A549 (cell line): ENCODE measurements at regions not wholly inside any gene's neighbourhood (a gene's known extent, or its start where the extent isn't known, plus 50 kb on each side); places are given as distances from the start of the nearest gene placed in this dataset.

ENCODE experiments used
- ATAC-seq, 2 experiments: fragments of 200-7000 bp in 1 of 2; fragments of >200 bp in 1 of 2; cut with Nextera tagmentation in 1 of 2; cut with Tn5 transposase in 1 of 2; 3 replicates each; pipeline versions ENCODE4 v1.8.0 to v1.9.1; 2018 to 2020; ENCODE audit warnings: mild to moderate bottlenecking in 1 of 2, moderate library complexity in 1 of 2
- CTCF ChIA-PET: fragments of 300-600 bp; sonication (Branson Sonifier 250); formaldehyde crosslinking; extraction: SDS; loops from one replicate; lab custom pipeline; 2021; ENCODE audit warnings: antibody characterized with exemption, inconsistent platforms; lab: Yijun Ruan, JAX
- POLR2A ChIA-PET: fragments of 350-600 bp; formaldehyde crosslinking; extraction: SDS; loops from one replicate; lab custom pipeline; 2021; ENCODE audit warnings: antibody characterized with exemption, inconsistent platforms; lab: Yijun Ruan, JAX
- DNase-seq, 2 experiments: peaks; one replicate each; pipeline versions ENCODE4 v3.0.0 to v3.0.0-alpha.2; 2011 to 2016; ENCODE audit warnings: low read depth in 1 of 2, low spot score in 1 of 2
- FAIRE-seq: peaks from 2 replicates; lab custom pipeline; 2011; peaks lifted over from hg19 to GRCh38; lab: Jason Lieb, UNC
- H3K27ac ChIP-seq, 2 experiments: fragments of >200 bp; sonication (Bioruptor Twin); formaldehyde crosslinking; 3 replicates each; pipeline ENCODE4 v1.5.1; 2016 to 2017
- H3K4me1 ChIP-seq: fragments of >200 bp; sonication (Bioruptor Twin); formaldehyde crosslinking; 3 replicates; pipeline ENCODE4 v1.6.1; 2016
- H3K4me2 ChIP-seq: fragments of >200 bp; sonication (Bioruptor Twin); formaldehyde crosslinking; 3 replicates; pipeline ENCODE4 v1.6.1; 2016
- H3K4me3 ChIP-seq: fragments of >200 bp; sonication (Bioruptor Twin); formaldehyde crosslinking; 3 replicates; pipeline ENCODE4 v1.5.1; 2016
- H3K9me3 ChIP-seq: fragments of >200 bp; sonication (Bioruptor Twin); formaldehyde crosslinking; 3 replicates; pipeline ENCODE4 v1.6.1; 2016
- BHLHE40 ChIP-seq: IDR thresholded peaks from 2 replicates; pipeline ENCODE4 v1.6.1; 2012; ENCODE audit warnings: low read depth, low read length, inconsistent platforms
- CEBPB ChIP-seq, 2 experiments: fragments of >200 bp in 1 of 2; sonication (Bioruptor Twin) in 1 of 2; formaldehyde crosslinking in 1 of 2; IDR thresholded peaks; 2 replicates each; pipeline ENCODE4 v1.6.1; 2012 to 2016
- EP300 ChIP-seq, 2 experiments: fragments of >200 bp; sonication (Bioruptor Twin); formaldehyde crosslinking; IDR thresholded peaks; 2 replicates in 1 of 2; 3 replicates in 1 of 2; pipeline ENCODE4 v1.6.1; 2016 to 2017
- FOSL2 ChIP-seq, 2 experiments: fragments of 450-650 bp in 1 of 2; fragments of >200 bp in 1 of 2; sonication (Bioruptor Twin) in 1 of 2; formaldehyde crosslinking; IDR thresholded peaks; 2 replicates each; pipeline versions ENCODE4 v1.5.0 to v1.6.1; 2016 to 2020; ENCODE audit warnings: mild to moderate bottlenecking in 1 of 2, moderate library complexity in 1 of 2
- HMGXB4 ChIP-seq: fragments of 250-450 bp; sonication (Bioruptor Pico); IDR thresholded peaks from 2 replicates; pipeline ENCODE4 v1.5.0; 2021; ENCODE audit warnings: mild to moderate bottlenecking, moderate library complexity, borderline replicate concordance
- HOXA7 ChIP-seq: fragments of 250-450 bp; sonication (Bioruptor Pico); IDR thresholded peaks from 2 replicates; pipeline ENCODE4 v1.5.0; 2020; ENCODE audit warnings: mild to moderate bottlenecking, moderate library complexity
- JUNB ChIP-seq: fragments of >200 bp; sonication (Bioruptor Twin); formaldehyde crosslinking; IDR thresholded peaks from 2 replicates; pipeline ENCODE4 v1.6.1; 2016
- KDM5A ChIP-seq: fragments of 200-600 bp; sonication (generic); IDR thresholded peaks from 2 replicates; pipeline ENCODE4 v1.6.1; 2016; ENCODE audit warnings: antibody characterized with exemption, mild to moderate bottlenecking
- NPAS2 ChIP-seq: fragments of 250-450 bp; sonication (Bioruptor Pico); IDR thresholded peaks from 2 replicates; pipeline ENCODE4 v1.8.0; 2022; ENCODE audit warnings: mild to moderate bottlenecking, moderate library complexity, borderline replicate concordance
- PBX3 ChIP-seq: IDR thresholded peaks from 2 replicates; pipeline ENCODE4 v1.6.1; 2012
- PHF8 ChIP-seq: fragments of 200-600 bp; sonication (generic); IDR thresholded peaks from 2 replicates; pipeline ENCODE4 v1.6.1; 2016; ENCODE audit warnings: low read depth, mild to moderate bottlenecking, antibody characterized with exemption, moderate library complexity, borderline replicate concordance
- POLR2AphosphoS2 ChIP-seq: conservative IDR thresholded peaks from 2 replicates; pipeline ENCODE4 v1.6.1; 2012; ENCODE audit warnings: low read length, improper control_type of control experiment, inconsistent platforms
- RAD21 ChIP-seq, 2 experiments: fragments of >200 bp in 1 of 2; sonication (Bioruptor Twin) in 1 of 2; formaldehyde crosslinking in 1 of 2; IDR thresholded peaks in 1 of 2; conservative IDR thresholded peaks in 1 of 2; 2 replicates in 1 of 2; 3 replicates in 1 of 2; pipeline ENCODE4 v1.6.1; 2012 to 2018; ENCODE audit warnings: inconsistent platforms in 1 of 2
- RARB ChIP-seq: fragments of 250-450 bp; sonication (Bioruptor Pico); IDR thresholded peaks from 2 replicates; pipeline ENCODE4 v1.8.0; 2021; ENCODE audit warnings: mild to moderate bottlenecking, moderate library complexity
- REST ChIP-seq: fragments of 200-600 bp; sonication (generic); IDR thresholded peaks from 2 replicates; pipeline ENCODE4 v1.6.1; 2016; ENCODE audit warnings: antibody characterized with exemption, mild to moderate bottlenecking, moderate library complexity
- SREBF2 ChIP-seq: fragments of 450-650 bp; IDR thresholded peaks from 2 replicates; pipeline ENCODE4 v1.6.1; 2014; ENCODE audit warnings: mild to moderate bottlenecking, moderate library complexity
- ZFP36 ChIP-seq: fragments of 450-650 bp; IDR thresholded peaks from 2 replicates; pipeline ENCODE4 v1.6.1; 2014; ENCODE audit warnings: borderline replicate concordance; ENCODE audit not compliant: partially characterized antibody
- ZSCAN20 ChIP-seq: fragments of 250-450 bp; sonication (Bioruptor Pico); IDR thresholded peaks from 2 replicates; pipeline ENCODE4 v1.8.0; 2022; ENCODE audit warnings: mild to moderate bottlenecking, moderate library complexity
- WGBS: methylation state at CpG from one replicate; pipeline ENCODE4 v1.1.6; 2017; ENCODE audit errors: missing lambda C conversion rate; 5-methylcytosine and 5-hydroxymethylcytosine counted together

- TF ChIP-seq ZFP36: no peak
- TF ChIP-seq FOSL2 (IDR thresholded peaks at IDR 0.05): no peak
- no peak for TF ChIP-seq FOSL2 (CRISPR knock-in tag; IDR thresholded peaks at IDR 0.05)
- TF ChIP-seq EP300 (IDR thresholded peaks at IDR 0.05): no peak
- no peak for TF ChIP-seq JUNB
- TF ChIP-seq PHF8: no peak
- no peak for TF ChIP-seq POLR2AphosphoS2
- no peak for TF ChIP-seq PBX3
- no peak for TF ChIP-seq HOXA7 (CRISPR knock-in tag)
- no peak for TF ChIP-seq BHLHE40
- TF ChIP-seq, all 56 proteins: peak for 0
Measured at GRCh38 chr9:86859056-86859455, 88.2 kb downstream of the GAS1 start (continued).

- no peak overlapping the region for H3K27ac ChIP-seq
- ATAC-seq (no peak), FAIRE-seq (no peak), DNase-seq (no peak)
- no peak overlapping the region for H3K4me2 ChIP-seq
- CTCF ChIA-PET: interaction anchor here (2.4 kb wide), 1 partner anchor 467 kb away, joined by 6 read pairs; no protein-coding TSS in a partner anchor
- 0% methylated on average over 1 of the region's 1 CpG for WGBS
- no peak for TF ChIP-seq CEBPB (IDR thresholded peaks at IDR 0.05)
- TF ChIP-seq SREBF2: no peak
- no peak for TF ChIP-seq KDM5A
- no peak for TF ChIP-seq NPAS2
- no peak for TF ChIP-seq RARB (CRISPR knock-in tag)
- TF ChIP-seq REST: no peak
- no peak for TF ChIP-seq RAD21 (conservative IDR thresholded peaks at IDR 0.05 in 1 of 2, IDR thresholded peaks at IDR 0.05 in 1 of 2)
- TF ChIP-seq HMGXB4: no peak
- H3K4me1 ChIP-seq: no peaks in the 10 kb centered on the region
- no peaks in the 10 kb centered on the region for H3K9me3 ChIP-seq
- POLR2A ChIA-PET: no interaction called here
- H3K4me3 ChIP-seq: no peak overlapping the region
Measured at GRCh38 chr9:86858009-86858408, 89.3 kb downstream of the GAS1 start.

GRCh38 chr9:86856259-86856658, 91.0 kb downstream of the GAS1 start:
- no peak for DNase-seq
- ChIA-PET CTCF (no interaction called here), POLR2A (no interaction called here)
- H3K4me2 ChIP-seq: no peak overlapping the region
- no peak overlapping the region for H3K27ac ChIP-seq
- 11% methylated on average over 3 of the region's 3 CpGs for WGBS
- no peak for FAIRE-seq
- no peaks in the 10 kb centered on the region for H3K9me3 ChIP-seq
- no peaks in the 10 kb centered on the region for H3K4me1 ChIP-seq
- TF ChIP-seq ZSCAN20 (CRISPR knock-in tag) (no peak), RAD21 (conservative IDR thresholded peaks at IDR 0.05 in 1 of 2, IDR thresholded peaks at IDR 0.05 in 1 of 2) (peak in 1 of 2 experiments; percentile 27; a peak in 1 of 5 replicates)
- no peak for ATAC-seq
- H3K4me3 ChIP-seq: no peak overlapping the region
